GM12892 (cell line): ENCODE measurements at regions not wholly inside any gene's neighbourhood (a gene's known extent, or its start where the extent isn't known, plus 50 kb on each side); places are given as distances from the start of the nearest gene placed in this dataset.

Source experiments
- POLR2A ChIP-seq: IDR thresholded peaks from 2 replicates; pipeline ENCODE4 v1.6.1; 2011; ENCODE audit warnings: low read depth, low read length, control low read depth
- POLR2AphosphoS5 ChIP-seq: IDR thresholded peaks from 2 replicates; pipeline ENCODE4 v1.6.1; 2011; ENCODE audit warnings: low read depth, low read length, control low read depth

- no peak for TF ChIP-seq POLR2A
- TF ChIP-seq POLR2AphosphoS5, result no peak
Observed at GRCh38 chr20:53811577-53811976, 217.9 kb upstream of the ZNF217 start.
